ENCODE measurements at regions not wholly inside any gene's neighbourhood (a gene's known extent, or its start where the extent isn't known, plus 50 kb on each side); places are given as distances from the start of the nearest gene placed in this dataset.

GRCh38 chr5:155258161-155258560 is 244.6 kb downstream of the KIF4B start:
- Histone ChIP-seq H3K4me1 (ENCODE audit: control insufficient read depth in 4 of 4, insufficient read depth in 4 of 4, low read length in 3 of 4) (no peaks in the 10 kb centered on the region), H3K4me3 (ENCODE audit: low read depth in 1 of 3, low read length in 3 of 3) (no peak overlapping the region), H3K36me3 (ENCODE audit: control insufficient read depth in 4 of 4, insufficient read depth in 3 of 4, low read depth in 1 of 4, low read length in 3 of 4) (no peaks in the 10 kb centered on the region), H3K27me3 (ENCODE audit: control insufficient read depth in 4 of 4, insufficient read depth in 4 of 4, low read length in 3 of 4) (no peaks in the 10 kb centered on the region), H3K9me3 (ENCODE audit: control insufficient read depth in 4 of 4, low read length in 3 of 4) (no peaks in the 10 kb centered on the region), H3K27ac (ENCODE audit: low read depth in 1 of 2, low read length in 2 of 2) (no peak overlapping the region), H3K9ac (ENCODE audit: low read depth in 1 of 2, low read length in 2 of 2) (no peak overlapping the region)
- no peak for DNase-seq (ENCODE audit: low spot score)
- 87% methylated on average over 6 of the region's 6 CpGs for WGBS
- TF ChIP-seq TAF1 (conservative IDR thresholded peaks at IDR 0.05): no peak
- TF ChIP-seq SP1 (IDR thresholded peaks at IDR 0.05): no peak
- no peak for TF ChIP-seq HNF4G (IDR thresholded peaks at IDR 0.05)

DNA sequence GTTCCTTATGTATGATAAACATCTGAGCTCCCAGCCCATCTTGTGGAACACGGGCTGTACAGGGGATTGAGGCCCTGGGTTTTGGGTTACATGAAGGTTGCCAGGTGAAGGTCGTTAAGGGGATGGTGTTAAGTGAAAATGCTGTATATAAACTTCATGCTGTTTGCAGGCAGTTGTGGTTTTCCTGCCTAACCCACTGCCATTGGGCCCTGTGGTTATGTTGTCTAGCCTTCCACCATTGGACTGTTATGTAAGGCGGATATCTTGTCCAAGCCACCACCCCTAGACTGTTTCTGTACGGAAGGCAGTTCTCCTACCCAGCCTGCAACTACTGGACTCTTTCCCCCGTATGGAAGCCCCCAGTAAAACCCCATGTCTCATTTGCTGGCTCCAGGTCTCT is 246.1 kb downstream of the KIF4B start:
- 75% methylated on average over 5 of the region's 5 CpGs for WGBS
- Histone ChIP-seq H3K27ac (ENCODE audit: low read depth in 1 of 2, low read length in 2 of 2) (no peak overlapping the region), H3K4me3 (ENCODE audit: low read depth in 1 of 3, low read length in 3 of 3) (no peak overlapping the region), H3K27me3 (ENCODE audit: control insufficient read depth in 4 of 4, insufficient read depth in 4 of 4, low read length in 3 of 4) (no peaks in the 10 kb centered on the region), H3K36me3 (ENCODE audit: control insufficient read depth in 4 of 4, insufficient read depth in 3 of 4, low read depth in 1 of 4, low read length in 3 of 4) (no peaks in the 10 kb centered on the region), H3K4me1 (ENCODE audit: control insufficient read depth in 4 of 4, insufficient read depth in 4 of 4, low read length in 3 of 4) (no peaks in the 10 kb centered on the region), H3K9me3 (ENCODE audit: control insufficient read depth in 4 of 4, low read length in 3 of 4) (no peaks in the 10 kb centered on the region), H3K9ac (ENCODE audit: low read depth in 1 of 2, low read length in 2 of 2) (no peak overlapping the region)
- TF ChIP-seq, protein P1, sequence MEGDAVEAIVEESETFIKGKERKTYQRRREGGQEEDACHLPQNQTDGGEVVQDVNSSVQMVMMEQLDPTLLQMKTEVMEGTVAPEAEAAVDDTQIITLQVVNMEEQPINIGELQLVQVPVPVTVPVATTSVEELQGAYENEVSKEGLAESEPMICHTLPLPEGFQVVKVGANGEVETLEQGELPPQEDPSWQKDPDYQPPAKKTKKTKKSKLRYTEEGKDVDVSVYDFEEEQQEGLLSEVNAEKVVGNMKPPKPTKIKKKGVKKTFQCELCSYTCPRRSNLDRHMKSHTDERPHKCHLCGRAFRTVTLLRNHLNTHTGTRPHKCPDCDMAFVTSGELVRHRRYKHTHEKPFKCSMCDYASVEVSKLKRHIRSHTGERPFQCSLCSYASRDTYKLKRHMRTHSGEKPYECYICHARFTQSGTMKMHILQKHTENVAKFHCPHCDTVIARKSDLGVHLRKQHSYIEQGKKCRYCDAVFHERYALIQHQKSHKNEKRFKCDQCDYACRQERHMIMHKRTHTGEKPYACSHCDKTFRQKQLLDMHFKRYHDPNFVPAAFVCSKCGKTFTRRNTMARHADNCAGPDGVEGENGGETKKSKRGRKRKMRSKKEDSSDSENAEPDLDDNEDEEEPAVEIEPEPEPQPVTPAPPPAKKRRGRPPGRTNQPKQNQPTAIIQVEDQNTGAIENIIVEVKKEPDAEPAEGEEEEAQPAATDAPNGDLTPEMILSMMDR (IDR thresholded peaks at IDR 0.05; ENCODE audit: low read depth, low read length, missing input control): no peak
- TF ChIP-seq REST (IDR thresholded peaks at IDR 0.05) (no peak), FOXA1 (IDR thresholded peaks at IDR 0.05) (no peak), FOXA2 (IDR thresholded peaks at IDR 0.05) (no peak), GABPA (IDR thresholded peaks at IDR 0.05 in 1 of 2, conservative IDR thresholded peaks at IDR 0.05 in 1 of 2) (no peak), NR2F2 (IDR thresholded peaks at IDR 0.05) (no peak), JUND (IDR thresholded peaks at IDR 0.05) (no peak), HNF4G (IDR thresholded peaks at IDR 0.05) (no peak), RXRA (IDR thresholded peaks at IDR 0.05) (no peak), YY1 (IDR thresholded peaks at IDR 0.05) (no peak), SP1 (IDR thresholded peaks at IDR 0.05) (no peak), ZBTB33 (IDR thresholded peaks at IDR 0.05) (no peak), TAF1 (conservative IDR thresholded peaks at IDR 0.05) (no peak), EGR1 (IDR thresholded peaks at IDR 0.05; ENCODE audit: low read depth in 2 of 2) (no peak)
- TF ChIP-seq, protein P2, sequence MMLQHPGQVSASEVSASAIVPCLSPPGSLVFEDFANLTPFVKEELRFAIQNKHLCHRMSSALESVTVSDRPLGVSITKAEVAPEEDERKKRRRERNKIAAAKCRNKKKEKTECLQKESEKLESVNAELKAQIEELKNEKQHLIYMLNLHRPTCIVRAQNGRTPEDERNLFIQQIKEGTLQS (IDR thresholded peaks at IDR 0.05): no peak
- TF ChIP-seq, protein P3, sequence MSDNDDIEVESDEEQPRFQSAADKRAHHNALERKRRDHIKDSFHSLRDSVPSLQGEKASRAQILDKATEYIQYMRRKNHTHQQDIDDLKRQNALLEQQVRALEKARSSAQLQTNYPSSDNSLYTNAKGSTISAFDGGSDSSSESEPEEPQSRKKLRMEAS (IDR thresholded peaks at IDR 0.05): no peak
- DNase-seq (ENCODE audit: low spot score): no peak

Measured in liver (tissue), 8 donors.